ENCODE measurements at regions not wholly inside any gene's neighbourhood (a gene's known extent, or its start where the extent isn't known, plus 50 kb on each side); places are given as distances from the start of the nearest gene placed in this dataset.
A peak's percentile ranks its signal among the peaks of the same experiment; 100 is the strongest.

DNA sequence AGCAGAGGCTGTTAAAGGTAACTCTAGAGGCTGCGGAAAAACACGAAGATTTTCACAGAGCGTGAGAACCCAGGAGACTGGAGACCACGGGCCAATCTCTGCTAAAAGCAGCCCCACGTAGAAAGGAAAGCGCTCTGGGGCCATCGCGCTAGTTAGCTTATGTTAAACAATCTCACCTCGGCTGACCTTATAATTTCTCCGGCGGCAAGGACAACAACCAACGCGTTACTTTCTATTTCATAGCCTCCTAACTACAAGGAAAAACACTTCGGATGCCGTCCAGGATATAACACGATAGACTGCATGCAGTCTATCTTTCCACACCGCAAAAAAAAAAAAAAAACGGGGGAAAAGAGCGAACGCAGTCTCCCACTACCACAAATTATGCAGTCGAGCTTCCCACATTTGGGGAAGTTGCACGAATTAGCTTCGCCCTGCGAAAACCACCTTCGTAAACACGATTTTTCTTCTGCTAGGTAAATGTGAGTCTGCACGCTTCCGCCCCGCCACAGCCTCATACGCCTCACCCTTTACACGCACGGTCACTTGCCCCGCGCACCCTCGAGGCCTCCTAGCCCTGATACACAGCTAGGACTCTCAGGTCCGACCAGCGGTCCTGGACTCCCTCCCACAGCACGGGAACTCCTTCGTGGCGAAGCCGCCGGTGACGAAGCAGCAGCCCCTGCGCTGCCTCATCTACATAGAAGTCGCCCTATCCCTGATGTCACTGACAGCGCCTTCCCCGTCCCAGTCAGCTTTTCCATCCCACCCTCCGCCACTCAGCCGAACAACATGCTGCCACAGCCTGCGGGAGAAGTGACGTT lies 87.8 kb downstream of the PRKAB2 start:
- H3K27ac ChIP-seq: peak overlapping the region; percentile 59
- CTCF ChIA-PET: interaction anchor here (0.5 to 0.6 kb wide), 2 partner anchors 9 to 754 kb away, joined by 3 to 4 read pairs; no protein-coding TSS in a partner anchor
- TF ChIP-seq, protein P1, sequence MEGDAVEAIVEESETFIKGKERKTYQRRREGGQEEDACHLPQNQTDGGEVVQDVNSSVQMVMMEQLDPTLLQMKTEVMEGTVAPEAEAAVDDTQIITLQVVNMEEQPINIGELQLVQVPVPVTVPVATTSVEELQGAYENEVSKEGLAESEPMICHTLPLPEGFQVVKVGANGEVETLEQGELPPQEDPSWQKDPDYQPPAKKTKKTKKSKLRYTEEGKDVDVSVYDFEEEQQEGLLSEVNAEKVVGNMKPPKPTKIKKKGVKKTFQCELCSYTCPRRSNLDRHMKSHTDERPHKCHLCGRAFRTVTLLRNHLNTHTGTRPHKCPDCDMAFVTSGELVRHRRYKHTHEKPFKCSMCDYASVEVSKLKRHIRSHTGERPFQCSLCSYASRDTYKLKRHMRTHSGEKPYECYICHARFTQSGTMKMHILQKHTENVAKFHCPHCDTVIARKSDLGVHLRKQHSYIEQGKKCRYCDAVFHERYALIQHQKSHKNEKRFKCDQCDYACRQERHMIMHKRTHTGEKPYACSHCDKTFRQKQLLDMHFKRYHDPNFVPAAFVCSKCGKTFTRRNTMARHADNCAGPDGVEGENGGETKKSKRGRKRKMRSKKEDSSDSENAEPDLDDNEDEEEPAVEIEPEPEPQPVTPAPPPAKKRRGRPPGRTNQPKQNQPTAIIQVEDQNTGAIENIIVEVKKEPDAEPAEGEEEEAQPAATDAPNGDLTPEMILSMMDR (conservative IDR thresholded peaks at IDR 0.05; ENCODE audit: low read depth): no peak
- DNase-seq (ENCODE audit: low spot score): peak; percentile 82
- POLR2A ChIA-PET (ENCODE audit: low non-redundant PET): interaction anchor here (0.6 to 0.7 kb wide), 2 partner anchors 9 to 67 kb away, joined by 3 read pairs; no protein-coding TSS in a partner anchor

GRCh38 chr1:147083919-147084272 lies 88.4 kb downstream of the PRKAB2 start:
- TF ChIP-seq, protein P1 (conservative IDR thresholded peaks at IDR 0.05; ENCODE audit: low read depth): no peak
- CTCF ChIA-PET: no interaction called here
- peak overlapping the region; percentile 59; the same call in 1 of the 2 replicates for H3K27ac ChIP-seq
- DNase-seq (ENCODE audit: low spot score): no peak
- POLR2A ChIA-PET (ENCODE audit: low non-redundant PET): interaction anchor here (0.6 to 0.7 kb wide), 2 partner anchors 8 to 68 kb away, joined by 3 read pairs; no protein-coding TSS in a partner anchor

DNA sequence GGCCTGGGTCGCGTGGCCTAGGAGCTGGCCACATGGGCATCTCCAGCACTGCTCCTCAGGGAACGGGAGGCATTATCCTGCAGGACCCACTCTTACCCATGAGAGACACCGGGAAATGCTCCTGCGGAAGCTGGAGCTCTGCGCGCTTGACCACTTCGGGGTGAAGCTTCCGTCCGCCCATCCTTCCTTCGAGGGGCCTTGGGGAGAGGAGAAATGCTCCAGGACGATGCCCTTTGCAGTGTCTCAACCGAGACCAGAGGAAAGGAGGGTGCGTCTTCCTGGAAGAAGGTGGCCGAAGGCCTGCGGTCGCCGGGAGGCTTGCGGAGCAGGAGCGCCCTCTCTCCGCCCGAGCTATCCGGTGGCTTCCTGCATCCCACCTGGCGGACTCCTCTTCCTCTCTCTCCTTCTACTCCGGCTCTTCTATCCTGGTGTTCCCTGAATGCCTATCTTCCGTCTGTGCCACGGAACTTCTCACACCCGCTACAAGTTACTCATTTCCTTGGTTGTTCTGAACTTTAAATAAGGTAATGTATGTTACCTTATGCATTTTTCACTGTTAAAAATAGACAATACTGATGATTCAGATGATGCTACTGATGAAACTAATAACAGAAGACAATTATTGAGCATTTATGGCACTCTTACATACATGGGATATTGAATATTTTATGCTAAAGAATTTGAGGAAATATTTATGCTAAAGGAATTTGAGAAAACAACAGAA lies 91.4 kb downstream of the PRKAB2 start:
- CTCF ChIA-PET: no interaction called here
- POLR2A ChIA-PET (ENCODE audit: low non-redundant PET): no interaction called here
- no peak for DNase-seq (ENCODE audit: low spot score)
- H3K27ac ChIP-seq: no peak overlapping the region
- TF ChIP-seq, protein P1 (conservative IDR thresholded peaks at IDR 0.05; ENCODE audit: low read depth): no peak

GRCh38 chr1:147080006-147080661 lies 92.1 kb downstream of the PRKAB2 start:
- no peak for DNase-seq (ENCODE audit: low spot score)
- TF ChIP-seq, protein P1 (conservative IDR thresholded peaks at IDR 0.05; ENCODE audit: low read depth): no peak
- H3K27ac ChIP-seq: no peak overlapping the region
- ChIA-PET POLR2A (ENCODE audit: low non-redundant PET) (no interaction called here), CTCF (no interaction called here)

- DNase-seq (ENCODE audit: low spot score): no peak
- TF ChIP-seq, protein P1 (conservative IDR thresholded peaks at IDR 0.05; ENCODE audit: low read depth): no peak
- H3K27ac ChIP-seq: no peak overlapping the region
- ChIA-PET POLR2A (ENCODE audit: low non-redundant PET) (no interaction called here), CTCF (no interaction called here)
These were observed 92.8 kb downstream of the PRKAB2 start for GRCh38 chr1:147079400-147080005.

Data from RWPE1 (cell line).